Skeletal muscle cell (primary cell): ENCODE measurements at regions not wholly inside any gene's neighbourhood (a gene's known extent, or its start where the extent isn't known, plus 50 kb on each side); places are given as distances from the start of the nearest gene placed in this dataset.

ENCODE experiments used
- DNase-seq: peaks from one replicate; pipeline ENCODE4 v3.0.0-alpha.2; 2010; ENCODE audit warnings: low read depth
- H3K4me3 ChIP-seq: 2 replicates; pipeline ENCODE4 v1.5.1; 2011; ENCODE audit warnings: low read depth, mild to moderate bottlenecking, control low read depth, low read length, moderate library complexity

- no peak overlapping the region for H3K4me3 ChIP-seq
- no peak for DNase-seq
These were observed 275.9 kb downstream of the RNF144B start for GRCh38 chr6:18663011-18663410.

- no peak overlapping the region for H3K4me3 ChIP-seq
- no peak for DNase-seq
These were observed 277.3 kb downstream of the RNF144B start for GRCh38 chr6:18664401-18664800.

- no peak overlapping the region for H3K4me3 ChIP-seq
- no peak for DNase-seq
These were observed 280.5 kb downstream of the RNF144B start for GRCh38 chr6:18667612-18668011.

GRCh38 chr6:18668994-18669393, 281.8 kb downstream of the RNF144B start:
- no peak for DNase-seq

GRCh38 chr6:18672852-18673251, 285.7 kb downstream of the RNF144B start:
- H3K4me3 ChIP-seq, result no peak overlapping the region
- no peak for DNase-seq

More at GRCh38 chr6:18668994-18669393, 281.8 kb downstream of the RNF144B start:
- no peak overlapping the region for H3K4me3 ChIP-seq

- DNase-seq, result no peak
These were observed 287.2 kb downstream of the RNF144B start for GRCh38 chr6:18674346-18674745.

GRCh38 chr6:18675881-18676280, 288.7 kb downstream of the RNF144B start:
- DNase-seq, result no peak
- no peak overlapping the region for H3K4me3 ChIP-seq

More at GRCh38 chr6:18674346-18674745, 287.2 kb downstream of the RNF144B start:
- no peak overlapping the region for H3K4me3 ChIP-seq

GRCh38 chr6:18676548-18676947, 289.4 kb downstream of the RNF144B start:
- no peak overlapping the region for H3K4me3 ChIP-seq
- DNase-seq, result no peak

- DNase-seq, result no peak
These were observed 293.7 kb downstream of the RNF144B start for GRCh38 chr6:18680842-18681241.

GRCh38 chr6:18681832-18682503, 294.8 kb downstream of the RNF144B start:
- no peak for DNase-seq
- H3K4me3 ChIP-seq, result no peak overlapping the region

More at GRCh38 chr6:18680842-18681241, 293.7 kb downstream of the RNF144B start:
- no peak overlapping the region for H3K4me3 ChIP-seq

GRCh38 chr6:18684343-18684742, 297.2 kb downstream of the RNF144B start:
- H3K4me3 ChIP-seq, result no peak overlapping the region
- no peak for DNase-seq

GRCh38 chr6:18692929-18693685, 306.0 kb downstream of the RNF144B start:
- no peak for DNase-seq
- no peak overlapping the region for H3K4me3 ChIP-seq

GRCh38 chr6:18693881-18694280, 306.7 kb downstream of the RNF144B start:
- H3K4me3 ChIP-seq, result no peak overlapping the region
- no peak for DNase-seq

GRCh38 chr6:18703546-18703945, 316.4 kb downstream of the RNF144B start:
- no peak for DNase-seq

GRCh38 chr6:18707714-18708439, 320.7 kb downstream of the RNF144B start:
- DNase-seq, result no peak
- H3K4me3 ChIP-seq, result no peak overlapping the region

More at GRCh38 chr6:18703546-18703945, 316.4 kb downstream of the RNF144B start:
- no peak overlapping the region for H3K4me3 ChIP-seq

GRCh38 chr6:18712595-18712994, 325.4 kb downstream of the RNF144B start:
- no peak overlapping the region for H3K4me3 ChIP-seq
- no peak for DNase-seq

- DNase-seq, result no peak
- H3K4me3 ChIP-seq, result no peak overlapping the region
These were observed 332.9 kb downstream of the RNF144B start for GRCh38 chr6:18720075-18720474.

- no peak for DNase-seq
- no peak overlapping the region for H3K4me3 ChIP-seq
These were observed 336.9 kb downstream of the RNF144B start for GRCh38 chr6:18724056-18724455.

- H3K4me3 ChIP-seq, result no peak overlapping the region
- DNase-seq, result no peak
These were observed 338.3 kb downstream of the RNF144B start for GRCh38 chr6:18725449-18725848.

GRCh38 chr6:18733921-18734550, 346.9 kb downstream of the RNF144B start:
- DNase-seq, result no peak
- no peak overlapping the region for H3K4me3 ChIP-seq
